ENCODE measurements at regions not wholly inside any gene's neighbourhood (a gene's known extent, or its start where the extent isn't known, plus 50 kb on each side); places are given as distances from the start of the nearest gene placed in this dataset.

GRCh38 chr10:89153971-89154370 is 53.1 kb downstream of the CH25H start:
- DNase-seq = no peak

- DNase-seq = no peak
Observed at GRCh38 chr10:89153116-89153515, 54.0 kb downstream of the CH25H start.

GRCh38 chr10:89151857-89152256 is 55.3 kb downstream of the CH25H start:
- DNase-seq = no peak

GRCh38 chr10:89148061-89148460 is 59.1 kb downstream of the CH25H start:
- DNase-seq = no peak

DNA sequence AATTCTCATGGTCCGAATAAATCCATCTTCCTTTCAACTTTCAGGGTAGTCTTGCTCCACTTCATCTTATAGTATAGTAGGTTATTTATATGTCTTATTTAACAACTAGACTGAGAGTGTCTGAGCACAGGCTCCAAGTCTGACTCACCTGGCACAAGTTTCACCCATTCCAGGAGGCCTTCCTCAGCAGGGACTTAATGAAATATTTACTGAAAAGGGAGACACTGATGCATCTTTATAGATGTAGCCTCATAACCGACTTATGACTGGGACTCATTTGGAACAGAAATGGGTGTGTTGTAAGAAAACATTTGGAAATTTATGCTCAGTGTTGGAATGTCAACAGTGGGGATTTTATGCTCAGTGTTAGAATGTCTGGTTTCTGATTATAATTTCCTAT is 59.9 kb downstream of the CH25H start:
- DNase-seq = no peak

DNA sequence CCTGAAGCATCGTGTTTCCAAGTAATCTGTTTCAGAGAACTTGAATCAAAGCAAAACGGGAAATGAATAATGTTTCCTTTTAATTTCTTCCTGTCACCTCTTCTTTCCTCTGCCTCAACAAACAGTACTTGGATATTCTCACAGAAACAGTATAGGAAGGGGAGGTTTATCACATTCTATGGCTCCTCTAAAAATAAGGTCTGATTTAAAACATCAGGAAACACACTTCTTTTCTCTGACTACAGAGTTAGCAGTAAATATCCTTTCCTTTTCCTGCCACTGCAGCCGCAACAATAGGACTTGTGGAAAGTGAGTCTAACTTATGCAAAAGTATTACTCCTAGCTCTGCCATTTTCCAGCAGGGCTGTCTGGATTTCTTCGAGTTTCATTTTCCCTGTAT is 62.3 kb downstream of the CH25H start:
- no peak for DNase-seq

DNA sequence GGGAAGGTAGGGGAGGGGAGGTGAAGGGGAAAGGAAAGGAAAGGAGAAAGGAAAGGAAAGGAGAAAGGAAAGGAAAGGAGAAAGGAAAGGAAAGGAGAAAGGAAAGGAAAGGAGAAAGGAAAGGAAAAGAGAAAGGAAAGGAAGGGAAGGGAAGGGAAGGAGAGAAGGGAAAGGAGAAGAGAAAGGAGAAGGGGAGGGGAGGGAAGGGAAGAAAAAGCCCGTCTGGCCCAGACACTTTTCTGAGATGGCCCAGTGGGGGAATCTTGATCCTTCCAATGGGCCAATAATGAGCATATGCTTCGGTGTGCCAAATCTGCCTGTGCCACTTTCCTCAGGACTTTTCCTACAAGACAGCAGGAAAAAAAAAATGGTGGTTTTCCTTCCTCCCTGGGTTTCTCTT is 64.5 kb downstream of the CH25H start:
- DNase-seq = no peak

DNA sequence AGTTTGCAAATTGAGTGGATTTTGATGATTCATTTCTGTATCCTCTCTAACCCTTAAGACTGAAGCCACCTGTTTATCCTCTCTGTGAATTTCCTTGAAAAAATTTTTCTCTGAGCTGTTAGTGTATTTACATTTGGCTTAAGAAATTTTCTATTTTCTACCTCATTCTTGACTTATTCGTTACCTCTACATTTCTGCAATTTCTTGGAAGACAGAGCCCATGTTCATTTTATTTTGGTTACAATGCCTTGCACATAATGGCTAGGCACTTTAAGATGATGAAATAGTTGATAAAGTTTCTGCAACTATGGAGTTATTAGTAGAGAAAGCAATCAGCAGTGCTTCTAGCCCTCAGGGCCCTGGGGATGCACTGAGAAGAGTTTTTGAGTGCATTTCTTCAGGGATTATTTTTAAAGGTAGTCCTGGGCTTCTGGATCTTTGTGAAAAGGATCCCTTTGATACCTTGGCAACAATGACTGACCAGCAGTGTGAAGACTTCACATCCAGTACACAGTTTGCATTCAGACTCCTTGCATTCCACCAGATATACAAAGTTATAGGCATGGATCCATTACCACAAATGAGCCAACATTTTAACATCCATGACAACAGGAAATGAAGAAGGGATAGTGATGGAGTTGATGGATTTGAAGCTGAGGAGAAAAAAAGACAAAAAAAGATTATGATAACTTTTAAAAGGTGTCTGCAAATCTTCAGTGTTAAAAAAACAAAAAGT is 68.2 kb downstream of the CH25H start:
- no peak for DNase-seq

- DNase-seq = no peak
Observed at GRCh38 chr10:89134963-89135362, 72.2 kb downstream of the CH25H start.

DNA sequence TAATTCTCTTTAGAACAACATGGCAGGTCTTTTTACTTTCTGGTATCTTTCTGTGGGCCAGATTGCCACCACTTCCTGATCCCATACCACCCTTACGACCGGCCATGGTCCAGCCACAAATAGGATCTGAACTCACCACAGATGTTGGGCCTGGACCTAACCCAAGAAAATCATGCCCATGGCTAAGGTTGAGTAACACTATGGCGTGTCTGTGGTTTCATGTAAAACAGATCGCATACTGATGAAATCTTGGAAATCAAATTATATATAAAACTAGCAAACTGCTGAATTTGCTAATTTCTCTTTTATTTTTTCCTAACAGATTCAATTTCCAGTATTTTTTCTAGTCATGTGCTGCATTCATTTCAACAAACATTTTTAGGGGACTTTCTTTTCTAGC is 77.2 kb downstream of the CH25H start:
- no peak for DNase-seq

- DNase-seq = no peak
Observed at GRCh38 chr10:89122433-89123051, 84.6 kb downstream of the CH25H start.

- DNase-seq = no peak
Observed at GRCh38 chr10:89121764-89122020, 85.4 kb downstream of the CH25H start.

- no peak for DNase-seq
Observed at GRCh38 chr10:89120931-89121763, 86.0 kb downstream of the CH25H start.

- peak; percentile 74 for DNase-seq
Observed at GRCh38 chr10:89119651-89120050, 87.5 kb downstream of the CH25H start.

- DNase-seq = peak; percentile 47
Observed at GRCh38 chr10:89118091-89118490, 89.0 kb downstream of the CH25H start.

DNA sequence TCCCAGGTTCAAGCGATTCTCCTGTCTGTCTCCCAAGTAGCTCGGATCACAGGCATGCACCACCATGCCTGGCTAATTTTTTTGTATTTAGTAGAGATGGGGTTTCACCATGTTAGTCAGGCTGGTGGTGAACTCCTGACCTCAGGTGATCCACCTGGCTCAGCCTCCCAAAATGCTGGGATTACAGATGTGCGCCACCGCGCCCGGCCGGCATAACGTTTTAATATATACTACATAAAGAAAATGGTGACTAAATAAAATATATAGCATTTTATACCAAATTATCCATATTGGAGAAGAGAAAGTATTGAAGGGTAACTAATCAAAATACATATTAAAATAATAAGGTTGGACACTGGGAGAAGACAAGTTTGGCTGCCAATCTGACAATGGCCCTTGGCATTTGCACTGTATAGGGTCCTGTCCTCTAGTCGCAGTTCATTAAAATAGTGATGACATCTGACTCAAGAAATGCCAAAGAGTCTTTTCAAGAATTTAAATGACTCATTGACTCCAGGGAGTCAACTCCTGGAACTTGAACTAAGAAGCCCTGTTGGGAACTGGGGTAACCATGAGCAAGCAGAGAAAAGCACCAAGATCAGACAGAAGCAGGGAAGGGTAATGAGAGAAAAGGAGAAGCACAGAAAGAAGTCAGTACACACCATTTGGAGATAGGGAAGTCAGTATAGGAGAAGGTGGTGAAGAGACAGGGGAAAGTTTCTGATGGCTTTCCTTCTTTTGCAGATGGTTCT is 91.1 kb downstream of the CH25H start:
- DNase-seq = no peak

DNA sequence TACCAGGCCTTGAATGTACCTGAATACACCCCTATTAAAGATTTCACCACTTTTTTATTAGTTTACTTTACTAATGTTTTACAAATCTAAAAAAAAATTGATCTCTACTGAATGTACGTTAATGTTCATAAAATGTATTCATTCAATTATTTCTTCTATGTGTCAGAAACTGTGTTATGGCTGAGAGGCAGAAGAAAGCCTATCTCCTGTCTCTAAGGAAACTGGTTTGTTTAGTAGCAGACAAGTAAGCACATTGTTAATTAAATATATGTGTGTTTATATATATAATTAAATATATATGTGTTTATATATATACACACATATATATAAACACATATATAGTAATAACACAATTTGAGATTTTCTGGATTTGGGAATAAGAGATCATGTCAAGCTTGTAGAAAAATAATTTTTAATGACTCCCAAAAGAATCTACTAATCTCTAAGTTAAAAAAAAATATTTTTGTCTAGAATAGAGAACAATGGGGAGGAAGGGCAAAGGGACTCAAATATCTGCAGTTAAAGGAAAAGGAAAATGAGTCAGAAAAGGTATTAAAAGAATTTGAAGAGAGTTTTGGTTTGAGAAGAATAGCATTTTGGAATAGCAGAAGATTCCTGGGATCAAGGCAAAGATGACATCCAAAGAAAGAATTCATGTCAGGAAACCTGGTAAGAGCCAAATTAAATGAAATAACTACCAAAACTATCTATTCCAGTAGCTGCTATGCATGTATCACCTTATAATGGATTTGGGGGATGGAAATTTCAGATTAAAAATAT is 92.1 kb downstream of the CH25H start:
- DNase-seq = no peak

GRCh38 chr10:89102735-89103134 is 104.4 kb downstream of the CH25H start:
- no peak for DNase-seq

- DNase-seq = no peak
Observed at GRCh38 chr10:89101943-89102342, 105.2 kb downstream of the CH25H start.

DNA sequence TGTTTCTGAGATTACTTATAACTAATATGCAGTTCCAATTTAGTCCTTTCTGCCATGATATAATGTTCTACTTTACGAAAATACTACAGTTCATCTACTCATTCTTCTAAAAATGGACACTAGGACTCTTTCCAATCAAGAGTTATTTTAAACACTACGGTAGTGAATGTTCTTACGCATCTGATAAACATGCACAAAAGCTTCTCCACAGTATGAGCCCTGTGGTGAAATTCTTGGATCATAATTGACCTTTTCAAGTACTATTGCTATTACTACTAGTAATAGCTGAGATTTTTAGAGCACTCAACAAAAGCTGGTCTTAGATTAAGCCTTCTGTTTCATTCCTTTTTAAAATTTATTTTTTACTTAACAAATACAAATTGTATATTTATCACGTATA is 106.4 kb downstream of the CH25H start:
- DNase-seq = no peak

DNA sequence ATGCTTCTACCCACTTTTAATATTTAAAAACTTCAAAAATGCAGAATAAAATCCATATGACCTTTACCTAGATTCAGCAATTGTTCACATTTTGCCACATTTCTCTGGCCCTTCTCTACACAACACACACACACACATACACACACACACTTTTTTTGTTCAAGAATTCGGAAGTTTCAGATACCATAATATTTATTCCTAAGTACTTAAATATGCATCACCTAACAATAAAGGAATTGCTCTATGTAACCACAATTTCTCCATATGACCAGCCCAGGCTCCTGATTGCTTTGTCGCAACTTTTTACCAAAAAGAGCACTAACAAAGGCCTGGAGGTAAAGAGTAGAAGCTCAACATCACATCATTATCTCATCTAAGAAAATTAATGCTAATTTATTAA is 106.6 kb downstream of the FAS start:
- no peak for DNase-seq

DNA sequence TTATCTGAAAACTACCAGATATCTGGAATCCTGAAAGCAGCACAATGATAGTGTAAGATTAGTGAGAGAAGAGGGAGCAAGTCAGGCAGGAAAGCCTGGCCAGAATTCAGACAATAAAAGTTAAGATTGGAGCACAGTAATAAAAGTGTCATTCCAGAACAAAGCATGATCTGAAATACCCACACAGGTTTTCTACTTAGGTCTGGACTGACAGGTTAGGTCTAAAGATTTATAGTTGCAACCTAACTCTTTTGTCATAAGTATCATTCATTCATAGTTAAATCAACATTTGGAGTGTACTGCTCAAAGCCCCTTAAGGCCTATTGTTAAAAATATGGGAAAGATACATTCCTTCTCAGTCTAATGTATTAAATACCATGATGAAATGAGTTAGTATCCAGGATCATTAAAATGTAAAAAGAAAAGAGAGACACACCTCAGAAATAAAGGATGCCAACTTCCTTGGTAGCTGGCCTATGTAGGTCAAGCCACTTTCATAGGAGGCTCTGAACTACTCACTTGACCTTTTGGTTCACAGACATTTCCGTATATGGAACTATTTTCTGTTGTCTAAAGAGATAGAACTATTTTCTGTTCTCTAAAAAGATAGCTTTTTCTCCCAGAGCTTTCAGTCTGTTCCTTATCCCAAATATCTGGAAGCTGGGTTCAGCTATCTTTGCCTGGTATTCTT is 105.2 kb downstream of the FAS start:
- DNase-seq = no peak

All from NCI-H510A treated with DMSO at 0.1 percent for 48 hours (cell line).